ENCODE measurements at regions not wholly inside any gene's neighbourhood (a gene's known extent, or its start where the extent isn't known, plus 50 kb on each side); places are given as distances from the start of the nearest gene placed in this dataset.

DNA sequence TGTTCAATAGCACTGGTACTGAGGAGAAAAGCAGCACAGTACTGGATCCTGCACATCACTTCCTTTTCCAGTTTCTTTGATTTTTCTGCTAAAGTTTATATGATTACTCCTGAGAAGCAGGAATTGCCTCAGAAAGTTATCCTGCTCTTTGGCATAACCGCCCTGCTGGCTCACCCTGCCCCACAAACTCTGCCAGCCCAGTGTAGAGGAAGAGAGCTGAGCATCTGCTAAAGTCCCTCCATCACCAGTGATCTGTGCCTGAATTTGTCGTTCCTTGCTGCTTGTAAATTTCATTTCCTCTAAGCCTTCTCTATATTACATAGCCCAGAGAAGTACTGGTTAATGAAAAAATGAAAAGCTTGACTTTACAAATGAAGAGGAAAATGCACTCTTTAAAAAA lies 87.0 kb upstream of the C1orf21 start:
- TF ChIP-seq POLR2A (IDR thresholded peaks at IDR 0.05; ENCODE audit: low read depth, low read length) (no peak), POLR2AphosphoS5 (IDR thresholded peaks at IDR 0.05; ENCODE audit: low read depth, low read length) (no peak), TAF1 (IDR thresholded peaks at IDR 0.05; ENCODE audit: borderline replicate concordance, low read depth, low read length) (no peak)
